ENCODE measurements at regions not wholly inside any gene's neighbourhood (a gene's known extent, or its start where the extent isn't known, plus 50 kb on each side); places are given as distances from the start of the nearest gene placed in this dataset.

GRCh38 chrX:2629316-2630007, 61.6 kb upstream of the CD99 start:
- peak; percentile 55 for ATAC-seq

DNA sequence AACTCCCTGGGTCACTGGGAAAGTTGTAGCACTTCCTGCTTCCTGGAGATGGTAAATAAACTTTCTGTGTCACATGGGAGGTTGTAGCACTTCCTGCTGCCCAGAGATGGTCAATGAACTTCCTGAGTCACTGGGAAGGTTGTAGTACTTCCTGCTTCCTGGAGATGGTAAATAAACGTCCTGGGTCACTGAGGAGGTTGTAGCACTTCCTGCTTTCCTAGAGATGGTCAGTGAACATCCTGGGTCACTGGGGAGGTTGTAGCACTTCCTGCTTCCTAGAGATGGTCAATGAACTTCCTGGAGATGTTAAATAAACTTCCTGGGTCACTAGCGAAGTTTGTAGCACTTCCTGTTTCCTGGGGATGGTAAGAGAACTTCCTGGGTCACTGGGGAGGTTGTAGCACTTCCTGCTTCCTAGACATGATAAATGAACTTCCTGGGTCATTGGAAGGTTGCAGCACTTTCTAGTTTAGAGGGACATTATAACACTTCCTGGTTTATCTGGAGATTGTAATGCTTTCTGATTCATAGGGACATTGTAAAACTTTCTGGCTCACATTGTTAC, 62.3 kb upstream of the CD99 start:
- DNase-seq, result no peak
- peak; percentile 54 for ATAC-seq
- Histone ChIP-seq H3K36me3 (ENCODE audit: low read depth) (no peaks in the 10 kb centered on the region), H3K4me1 (ENCODE audit: low read depth) (no peaks in the 10 kb centered on the region), H3K9me3 (peaks cover 16% of the 10 kb centered on the region), H3K4me3 (no peak overlapping the region)
- TF ChIP-seq, protein P1, sequence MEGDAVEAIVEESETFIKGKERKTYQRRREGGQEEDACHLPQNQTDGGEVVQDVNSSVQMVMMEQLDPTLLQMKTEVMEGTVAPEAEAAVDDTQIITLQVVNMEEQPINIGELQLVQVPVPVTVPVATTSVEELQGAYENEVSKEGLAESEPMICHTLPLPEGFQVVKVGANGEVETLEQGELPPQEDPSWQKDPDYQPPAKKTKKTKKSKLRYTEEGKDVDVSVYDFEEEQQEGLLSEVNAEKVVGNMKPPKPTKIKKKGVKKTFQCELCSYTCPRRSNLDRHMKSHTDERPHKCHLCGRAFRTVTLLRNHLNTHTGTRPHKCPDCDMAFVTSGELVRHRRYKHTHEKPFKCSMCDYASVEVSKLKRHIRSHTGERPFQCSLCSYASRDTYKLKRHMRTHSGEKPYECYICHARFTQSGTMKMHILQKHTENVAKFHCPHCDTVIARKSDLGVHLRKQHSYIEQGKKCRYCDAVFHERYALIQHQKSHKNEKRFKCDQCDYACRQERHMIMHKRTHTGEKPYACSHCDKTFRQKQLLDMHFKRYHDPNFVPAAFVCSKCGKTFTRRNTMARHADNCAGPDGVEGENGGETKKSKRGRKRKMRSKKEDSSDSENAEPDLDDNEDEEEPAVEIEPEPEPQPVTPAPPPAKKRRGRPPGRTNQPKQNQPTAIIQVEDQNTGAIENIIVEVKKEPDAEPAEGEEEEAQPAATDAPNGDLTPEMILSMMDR (IDR thresholded peaks at IDR 0.05), result no peak
- intact Hi-C loops (cut with DNase I, micrococcal nuclease), result no loop called here

More at GRCh38 chrX:2629316-2630007, 61.6 kb upstream of the CD99 start:
- H3K4me1 ChIP-seq (ENCODE audit: low read depth), result no peaks in the 10 kb centered on the region
- peaks cover 16% of the 10 kb centered on the region for H3K9me3 ChIP-seq
- intact Hi-C loops (cut with DNase I, micrococcal nuclease), result no loop called here
- no peak for DNase-seq
- TF ChIP-seq, protein P1 (IDR thresholded peaks at IDR 0.05), result no peak
- no peaks in the 10 kb centered on the region for H3K36me3 ChIP-seq (ENCODE audit: low read depth)
- H3K4me3 ChIP-seq, result no peak overlapping the region

- intact Hi-C loops (cut with DNase I, micrococcal nuclease), result no loop called here
- TF ChIP-seq, protein P1 (IDR thresholded peaks at IDR 0.05), result no peak
- peaks cover 16% of the 10 kb centered on the region for H3K9me3 ChIP-seq
- H3K4me1 ChIP-seq (ENCODE audit: low read depth), result no peaks in the 10 kb centered on the region
- peak in 1 of 3 donors; percentile 57 for DNase-seq
- ATAC-seq, result peak; percentile 51
- no peak overlapping the region for H3K4me3 ChIP-seq
- H3K36me3 ChIP-seq (ENCODE audit: low read depth), result no peaks in the 10 kb centered on the region
Observed at GRCh38 chrX:2627272-2627867, 63.7 kb upstream of the CD99 start.

DNA sequence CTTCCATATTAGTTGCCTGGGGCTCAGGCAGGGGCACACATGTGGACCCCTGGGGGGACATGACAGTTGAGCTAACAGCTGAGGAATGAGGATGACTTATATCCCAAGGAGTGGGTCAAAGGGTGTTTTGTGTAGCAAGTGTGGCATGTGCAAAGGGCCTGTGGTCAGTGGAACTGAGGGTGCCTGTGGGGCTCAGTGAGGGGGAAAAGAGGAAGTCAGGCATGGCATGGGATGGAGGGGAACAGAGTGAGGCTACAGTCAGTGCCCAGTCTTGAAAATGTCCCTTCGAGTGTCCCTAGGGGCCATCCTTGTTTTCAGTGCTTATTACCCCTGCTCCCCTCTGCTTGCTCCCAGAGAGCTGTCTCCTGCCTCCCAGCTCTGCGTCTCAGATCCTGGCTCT, 64.3 kb upstream of the CD99 start:
- no peak overlapping the region for H3K4me3 ChIP-seq
- intact Hi-C loops (cut with DNase I, micrococcal nuclease), result no loop called here
- no peak for ATAC-seq
- H3K9me3 ChIP-seq, result peaks cover 16% of the 10 kb centered on the region
- no peaks in the 10 kb centered on the region for H3K4me1 ChIP-seq (ENCODE audit: low read depth)
- DNase-seq, result no peak
- TF ChIP-seq, protein P1 (IDR thresholded peaks at IDR 0.05), result no peak
- no peaks in the 10 kb centered on the region for H3K36me3 ChIP-seq (ENCODE audit: low read depth)

GRCh38 chrX:2620576-2620975, 70.5 kb upstream of the CD99 start:
- intact Hi-C loops (cut with DNase I, micrococcal nuclease), result no loop called here
- H3K4me3 ChIP-seq, result no peak overlapping the region
- no peaks in the 10 kb centered on the region for H3K9me3 ChIP-seq
- TF ChIP-seq, protein P1 (IDR thresholded peaks at IDR 0.05), result no peak
- no peak for ATAC-seq
- no peak for DNase-seq
- H3K4me1 ChIP-seq (ENCODE audit: low read depth), result no peaks in the 10 kb centered on the region
- no peaks in the 10 kb centered on the region for H3K36me3 ChIP-seq (ENCODE audit: low read depth)
